ENCODE measurements at regions not wholly inside any gene's neighbourhood (a gene's known extent, or its start where the extent isn't known, plus 50 kb on each side); places are given as distances from the start of the nearest gene placed in this dataset.
A peak's percentile ranks its signal among the peaks of the same experiment; 100 is the strongest.

DNA sequence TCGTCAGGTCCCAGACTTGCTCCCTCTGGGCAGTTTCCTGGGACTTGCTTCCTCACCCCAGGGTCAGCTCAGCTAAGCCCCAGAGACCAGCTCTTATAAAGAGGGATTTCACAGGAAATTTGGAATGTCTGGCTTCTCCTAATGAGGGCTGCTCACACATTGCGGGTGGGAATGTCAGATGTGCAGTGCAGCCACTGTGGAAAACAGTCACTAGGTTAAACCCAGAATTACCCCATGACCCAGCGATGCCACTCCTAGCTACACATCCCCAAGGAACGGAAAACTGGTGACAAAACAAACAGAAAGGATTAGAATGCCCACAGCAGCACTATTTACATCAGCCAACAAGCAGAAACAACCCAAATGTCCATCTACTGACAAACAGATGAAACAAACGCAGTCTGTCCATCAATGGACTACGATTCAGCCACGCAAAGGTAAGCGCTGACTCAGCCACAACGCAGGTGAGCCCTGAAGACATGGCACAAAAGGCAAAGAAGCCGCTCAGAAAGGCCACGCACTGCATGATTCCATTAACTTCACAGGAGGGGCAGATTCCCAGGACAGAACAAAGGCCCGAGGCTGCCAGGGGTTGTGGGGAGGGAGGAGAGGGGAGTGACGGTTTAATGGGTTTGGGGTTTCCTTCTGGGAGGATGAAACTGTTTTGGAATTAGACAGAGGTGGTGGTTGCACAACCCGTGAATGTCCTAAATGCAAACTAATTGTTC, 63.0 kb downstream of the NCOR2 start:
- 51% methylated on average over 13 of the region's 14 CpGs for WGBS (ENCODE audit: insufficient coverage)
- peaks cover 96% of the 10 kb centered on the region for H3K4me1 ChIP-seq (ENCODE audit: control insufficient read depth, insufficient read depth, low read length)
- no peaks in the 10 kb centered on the region for H3K9me3 ChIP-seq (ENCODE audit: control insufficient read depth, insufficient read depth, low read length)
- no peak overlapping the region for H3K27ac ChIP-seq (ENCODE audit: low read depth, low read length)
- H3K36me3 ChIP-seq (ENCODE audit: control insufficient read depth, insufficient read depth, low read length): peaks cover 49% of the 10 kb centered on the region
- no peak overlapping the region for H3K4me3 ChIP-seq (ENCODE audit: low read depth, low read length)
- no peaks in the 10 kb centered on the region for H3K27me3 ChIP-seq (ENCODE audit: control insufficient read depth, insufficient read depth, low read length)
- peak in 1 of 6 donors; percentile 32 for DNase-seq (ENCODE audit: low read depth in 4 of 6, low spot score in 6 of 6)

DNA sequence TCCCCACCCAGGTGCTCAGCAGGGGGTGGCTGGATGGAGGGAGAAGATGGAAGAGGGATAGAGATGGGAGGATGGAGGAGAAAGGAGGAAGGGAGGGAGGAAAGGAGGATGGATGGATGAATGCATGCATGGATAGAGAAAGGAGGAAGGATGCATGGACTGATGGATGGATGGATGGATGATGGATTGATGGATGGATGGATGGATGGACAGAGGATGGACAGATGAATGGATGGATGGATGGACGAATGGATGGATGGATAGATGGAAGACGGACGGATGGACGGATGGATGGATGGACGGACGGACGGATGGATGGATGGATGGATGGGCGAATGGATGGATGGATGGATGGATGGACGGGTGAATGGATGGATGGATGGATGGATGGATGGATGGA, 64.1 kb downstream of the NCOR2 start:
- no peak for DNase-seq (ENCODE audit: low read depth in 4 of 6, low spot score in 6 of 6)
- Histone ChIP-seq H3K36me3 (ENCODE audit: control insufficient read depth, insufficient read depth, low read length) (peaks cover 49% of the 10 kb centered on the region), H3K9me3 (ENCODE audit: control insufficient read depth, insufficient read depth, low read length) (no peaks in the 10 kb centered on the region), H3K4me3 (ENCODE audit: low read depth, low read length) (no peak overlapping the region), H3K27me3 (ENCODE audit: control insufficient read depth, insufficient read depth, low read length) (no peaks in the 10 kb centered on the region), H3K4me1 (ENCODE audit: control insufficient read depth, insufficient read depth, low read length) (peaks cover 95% of the 10 kb centered on the region), H3K27ac (ENCODE audit: low read depth, low read length) (no peak overlapping the region)
- WGBS (ENCODE audit: insufficient coverage): 95% methylated on average over 9 of the region's 9 CpGs

DNA sequence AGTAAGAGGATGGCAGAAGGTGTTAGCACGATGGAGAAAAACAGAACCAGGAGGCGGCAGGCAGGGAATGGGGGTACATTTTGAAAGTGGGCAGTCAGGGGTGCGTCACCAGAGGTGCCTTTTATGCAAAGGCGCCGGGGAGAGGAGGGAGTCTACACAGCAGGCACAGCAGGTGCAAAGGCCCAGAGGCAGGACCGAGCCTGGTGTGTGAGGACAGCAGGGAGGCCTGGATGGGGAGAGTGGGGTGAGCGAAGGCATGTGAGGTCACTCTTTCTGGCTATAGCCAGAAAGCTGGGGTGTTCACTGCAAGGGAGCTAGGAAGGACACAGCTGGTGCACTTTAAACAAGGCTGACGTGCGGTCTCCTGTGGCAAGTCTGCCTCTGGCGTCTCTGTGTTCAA, 65.0 kb downstream of the NCOR2 start:
- peaks cover 45% of the 10 kb centered on the region for H3K36me3 ChIP-seq (ENCODE audit: control insufficient read depth, insufficient read depth, low read length)
- WGBS (ENCODE audit: insufficient coverage): 82% methylated on average over 10 of the region's 10 CpGs
- H3K9me3 ChIP-seq (ENCODE audit: control insufficient read depth, insufficient read depth, low read length): no peaks in the 10 kb centered on the region
- DNase-seq (ENCODE audit: low read depth in 4 of 6, low spot score in 6 of 6): no peak
- no peak overlapping the region for H3K4me3 ChIP-seq (ENCODE audit: low read depth, low read length)
- peak overlapping the region; percentile 22 for H3K27ac ChIP-seq (ENCODE audit: low read depth, low read length)
- H3K4me1 ChIP-seq (ENCODE audit: control insufficient read depth, insufficient read depth, low read length): peaks cover 95% of the 10 kb centered on the region
- H3K27me3 ChIP-seq (ENCODE audit: control insufficient read depth, insufficient read depth, low read length): no peaks in the 10 kb centered on the region

DNA sequence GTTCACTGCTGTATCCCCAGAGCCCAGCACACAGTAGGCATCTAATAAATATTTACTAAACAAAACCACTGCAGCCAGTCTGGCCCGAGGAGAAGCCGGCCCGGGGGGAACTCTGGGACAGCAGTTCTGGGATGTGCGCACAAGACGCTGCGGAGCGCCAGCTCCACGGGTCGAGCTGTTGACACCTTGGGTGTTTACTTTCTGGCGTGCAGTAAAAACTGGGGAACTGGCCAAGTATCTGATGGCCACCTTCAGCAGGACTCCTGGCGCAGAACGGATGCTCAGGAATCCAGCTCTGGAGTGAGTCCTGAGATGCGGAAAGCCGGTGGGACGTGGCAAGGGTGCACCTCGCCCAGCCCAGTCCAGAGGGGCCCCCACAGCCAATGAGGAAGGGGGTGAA, 65.6 kb downstream of the NCOR2 start:
- WGBS (ENCODE audit: insufficient coverage): 58% methylated on average over 15 of the region's 16 CpGs
- H3K9me3 ChIP-seq (ENCODE audit: control insufficient read depth, insufficient read depth, low read length): no peaks in the 10 kb centered on the region
- peak overlapping the region; percentile 67 for H3K27ac ChIP-seq (ENCODE audit: low read depth, low read length)

DNA sequence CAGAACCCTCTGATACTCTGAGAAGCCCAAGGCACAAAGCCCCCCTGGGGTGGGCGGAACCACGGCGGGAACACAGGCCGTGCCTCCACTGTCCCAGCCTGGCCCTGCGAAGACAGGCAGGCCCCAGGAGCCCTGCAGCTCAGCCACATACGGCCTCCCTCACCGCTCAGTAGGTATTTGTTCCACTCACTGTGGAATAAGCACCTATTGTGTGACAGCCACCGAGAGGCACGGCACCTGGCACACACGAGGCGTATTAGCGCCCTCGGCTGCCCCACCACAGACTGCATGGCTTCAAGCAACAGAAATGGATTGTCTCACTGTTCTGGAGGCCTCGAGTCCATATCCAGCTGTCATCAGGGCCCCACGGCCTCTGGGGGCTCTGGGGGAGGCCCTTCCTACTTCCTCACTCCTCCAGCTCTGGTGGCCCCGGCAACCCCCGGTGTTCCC, 66.3 kb downstream of the NCOR2 start:
- no peak overlapping the region for H3K4me3 ChIP-seq (ENCODE audit: low read depth, low read length)

More for the DNA sequence above, 65.6 kb downstream of the NCOR2 start:
- H3K4me1 ChIP-seq (ENCODE audit: control insufficient read depth, insufficient read depth, low read length): peaks cover 95% of the 10 kb centered on the region
- peak in 1 of 6 donors; percentile 48 for DNase-seq (ENCODE audit: low read depth in 4 of 6, low spot score in 6 of 6)
- H3K27me3 ChIP-seq (ENCODE audit: control insufficient read depth, insufficient read depth, low read length): no peaks in the 10 kb centered on the region
- no peak overlapping the region for H3K4me3 ChIP-seq (ENCODE audit: low read depth, low read length)
- peaks cover 43% of the 10 kb centered on the region for H3K36me3 ChIP-seq (ENCODE audit: control insufficient read depth, insufficient read depth, low read length)

DNA sequence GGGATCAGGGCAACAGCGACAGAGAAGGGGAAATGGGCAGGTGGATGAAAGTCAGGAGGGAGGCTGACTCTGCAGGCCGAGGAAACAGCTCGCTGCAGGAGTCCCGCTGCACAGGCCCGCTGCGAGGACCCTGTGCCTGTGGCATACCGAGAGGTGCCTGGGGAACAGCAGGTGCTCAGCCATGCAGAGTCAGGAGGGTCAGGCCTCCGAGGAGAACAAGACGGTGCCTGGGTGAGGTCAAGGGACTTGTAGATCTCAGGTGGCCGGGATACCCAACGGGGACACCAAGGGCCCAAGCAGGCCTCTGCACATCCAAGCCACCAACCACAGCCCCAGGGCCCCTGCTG, 67.5 kb downstream of the NCOR2 start:
- Histone ChIP-seq H3K27ac (ENCODE audit: low read depth, low read length) (no peak overlapping the region), H3K4me1 (ENCODE audit: control insufficient read depth, insufficient read depth, low read length) (peaks cover 88% of the 10 kb centered on the region), H3K9me3 (ENCODE audit: control insufficient read depth, insufficient read depth, low read length) (no peaks in the 10 kb centered on the region), H3K27me3 (ENCODE audit: control insufficient read depth, insufficient read depth, low read length) (no peaks in the 10 kb centered on the region), H3K4me3 (ENCODE audit: low read depth, low read length) (no peak overlapping the region), H3K36me3 (ENCODE audit: control insufficient read depth, insufficient read depth, low read length) (peaks cover 52% of the 10 kb centered on the region)
- no peak for DNase-seq (ENCODE audit: low read depth in 4 of 6, low spot score in 6 of 6)
- 76% methylated on average over 11 of the region's 11 CpGs for WGBS (ENCODE audit: insufficient coverage)

More for the DNA sequence above, 66.3 kb downstream of the NCOR2 start:
- no peaks in the 10 kb centered on the region for H3K9me3 ChIP-seq (ENCODE audit: control insufficient read depth, insufficient read depth, low read length)
- DNase-seq (ENCODE audit: low read depth in 4 of 6, low spot score in 6 of 6): peak in 1 of 6 donors; percentile 34
- H3K4me1 ChIP-seq (ENCODE audit: control insufficient read depth, insufficient read depth, low read length): peaks cover 95% of the 10 kb centered on the region
- 56% methylated on average over 17 of the region's 17 CpGs for WGBS (ENCODE audit: insufficient coverage)
- H3K27ac ChIP-seq (ENCODE audit: low read depth, low read length): peak overlapping the region; percentile 67
- peaks cover 45% of the 10 kb centered on the region for H3K36me3 ChIP-seq (ENCODE audit: control insufficient read depth, insufficient read depth, low read length)
- no peaks in the 10 kb centered on the region for H3K27me3 ChIP-seq (ENCODE audit: control insufficient read depth, insufficient read depth, low read length)

DNA sequence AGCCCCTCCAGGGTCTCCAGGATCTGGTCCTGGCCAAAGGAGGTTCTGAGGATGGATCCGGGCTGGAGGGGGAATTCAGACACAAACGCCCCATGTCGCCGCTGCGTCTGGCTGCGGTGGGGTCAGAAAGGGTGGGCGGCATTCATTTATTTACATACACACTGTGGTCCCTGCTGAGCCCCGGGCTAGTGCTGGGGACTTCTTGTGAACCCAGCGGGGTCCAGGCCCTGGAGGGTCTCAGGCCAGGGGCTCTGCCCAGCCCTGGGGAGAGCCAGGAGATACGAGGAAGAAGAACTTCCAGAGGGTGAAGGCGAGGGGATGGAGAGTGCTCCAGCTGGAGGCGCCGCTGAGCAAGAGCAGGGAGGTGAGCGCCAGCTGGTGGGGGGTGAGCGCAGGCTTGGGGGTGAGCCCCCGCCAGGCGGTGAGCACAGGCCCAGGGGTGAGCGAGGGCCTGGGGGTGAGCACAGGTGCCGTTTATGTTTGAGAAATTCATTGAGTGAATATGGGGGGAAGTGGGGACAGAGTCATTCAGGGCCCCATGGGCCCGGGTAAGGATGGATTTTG, 68.1 kb downstream of the NCOR2 start:
- Histone ChIP-seq H3K27ac (ENCODE audit: low read depth, low read length) (peak overlapping the region; percentile 76), H3K9me3 (ENCODE audit: control insufficient read depth, insufficient read depth, low read length) (no peaks in the 10 kb centered on the region), H3K36me3 (ENCODE audit: control insufficient read depth, insufficient read depth, low read length) (peaks cover 58% of the 10 kb centered on the region), H3K27me3 (ENCODE audit: control insufficient read depth, insufficient read depth, low read length) (no peaks in the 10 kb centered on the region), H3K4me3 (ENCODE audit: low read depth, low read length) (no peak overlapping the region), H3K4me1 (ENCODE audit: control insufficient read depth, insufficient read depth, low read length) (peaks cover 82% of the 10 kb centered on the region)
- DNase-seq (ENCODE audit: low read depth in 4 of 6, low spot score in 6 of 6): no peak
- WGBS (ENCODE audit: insufficient coverage): 85% methylated on average over 13 of the region's 20 CpGs

DNA sequence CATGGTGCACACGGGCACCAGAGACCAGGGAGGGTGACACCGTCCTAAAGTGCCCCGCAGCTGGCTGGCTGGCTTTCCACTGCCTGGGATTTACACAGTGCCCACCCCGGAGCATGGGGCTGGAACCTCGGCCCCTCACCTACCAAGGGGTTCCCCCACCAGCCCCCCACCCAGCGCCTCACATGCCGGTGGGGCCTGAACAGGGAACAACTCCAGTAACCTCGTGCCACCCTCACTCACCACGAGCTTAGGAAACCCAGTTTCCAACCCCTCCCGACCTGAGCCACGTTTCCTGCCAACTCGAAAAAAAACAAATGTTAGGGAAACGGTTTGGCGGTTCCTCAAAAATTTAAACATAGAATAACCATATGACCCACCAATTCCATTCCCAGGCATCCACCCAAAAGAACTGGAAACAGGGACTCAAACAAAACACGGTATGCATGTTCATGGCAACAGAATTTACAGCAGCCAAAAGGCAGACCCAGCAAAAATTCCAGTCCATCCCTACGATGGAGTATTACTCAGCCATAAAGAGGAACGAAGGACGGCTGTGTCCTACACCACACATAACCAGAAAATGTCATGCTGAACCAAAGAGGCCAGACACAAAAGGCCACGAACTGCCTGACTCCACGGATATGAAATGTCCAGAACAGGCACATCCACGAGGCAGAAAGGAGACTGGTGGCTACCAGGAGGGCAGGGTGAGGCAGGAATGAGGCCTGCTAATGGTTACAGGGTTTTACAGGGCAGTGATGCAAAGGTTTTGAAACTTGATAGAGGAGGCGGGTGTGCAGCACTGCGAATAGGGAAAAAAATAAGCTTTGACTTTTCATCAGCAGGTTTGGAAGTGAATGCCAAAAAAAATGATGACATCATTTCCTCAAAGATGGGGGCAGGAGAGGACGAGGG, 68.9 kb downstream of the NCOR2 start:
- WGBS (ENCODE audit: insufficient coverage): 59% methylated on average over 21 of the region's 24 CpGs
- H3K27me3 ChIP-seq (ENCODE audit: control insufficient read depth, insufficient read depth, low read length): no peaks in the 10 kb centered on the region
- H3K9me3 ChIP-seq (ENCODE audit: control insufficient read depth, insufficient read depth, low read length): no peaks in the 10 kb centered on the region
- H3K36me3 ChIP-seq (ENCODE audit: control insufficient read depth, insufficient read depth, low read length): peaks cover 65% of the 10 kb centered on the region
- peaks cover 76% of the 10 kb centered on the region for H3K4me1 ChIP-seq (ENCODE audit: control insufficient read depth, insufficient read depth, low read length)
- H3K27ac ChIP-seq (ENCODE audit: low read depth, low read length): peak overlapping the region; percentile 76
- H3K4me3 ChIP-seq (ENCODE audit: low read depth, low read length): no peak overlapping the region
- peak in 1 of 6 donors; percentile 87 for DNase-seq (ENCODE audit: low read depth in 4 of 6, low spot score in 6 of 6)

DNA sequence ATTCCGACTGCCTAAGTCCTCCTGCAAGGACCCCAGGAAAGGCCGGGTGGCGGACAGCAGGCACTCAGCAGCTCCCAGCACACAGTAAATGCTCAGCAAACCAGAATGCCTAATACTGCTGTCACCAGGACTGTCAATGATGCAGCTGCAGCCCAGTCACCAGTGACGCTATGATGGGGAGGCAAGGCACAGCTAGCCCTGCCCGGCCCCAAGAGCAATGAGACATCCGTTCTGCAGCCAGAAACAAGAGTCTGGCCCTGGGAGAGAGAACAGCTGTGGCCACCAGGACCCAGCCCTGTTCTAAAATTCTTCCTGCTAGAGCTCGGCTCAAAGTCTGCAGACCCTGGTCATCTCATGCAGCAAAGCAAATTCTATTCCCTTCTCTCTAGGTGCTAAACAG, 69.8 kb downstream of the NCOR2 start:
- H3K4me3 ChIP-seq (ENCODE audit: low read depth, low read length): no peak overlapping the region
- H3K27ac ChIP-seq (ENCODE audit: low read depth, low read length): peak overlapping the region; percentile 76
- peak in 1 of 6 donors; percentile 47 for DNase-seq (ENCODE audit: low read depth in 4 of 6, low spot score in 6 of 6)
- no peaks in the 10 kb centered on the region for H3K27me3 ChIP-seq (ENCODE audit: control insufficient read depth, insufficient read depth, low read length)
- H3K9me3 ChIP-seq (ENCODE audit: control insufficient read depth, insufficient read depth, low read length): no peaks in the 10 kb centered on the region
- peaks cover 67% of the 10 kb centered on the region for H3K36me3 ChIP-seq (ENCODE audit: control insufficient read depth, insufficient read depth, low read length)
- 52% methylated on average over 7 of the region's 7 CpGs for WGBS (ENCODE audit: insufficient coverage)
- H3K4me1 ChIP-seq (ENCODE audit: control insufficient read depth, insufficient read depth, low read length): peaks cover 76% of the 10 kb centered on the region

Data from spinal cord (tissue), 9 donors.